SHP77 (cell line): ENCODE measurements at regions not wholly inside any gene's neighbourhood (a gene's known extent, or its start where the extent isn't known, plus 50 kb on each side); places are given as distances from the start of the nearest gene placed in this dataset.

Source experiments
- DNase-seq, 2 experiments: peaks; one replicate each; lab custom pipeline; 2025; lab: John Stamatoyannopoulos, UW

- DNase-seq = no peak
These were observed 99.5 kb downstream of the LYPLAL1 start for GRCh38 chr1:219273088-219273686.

DNA sequence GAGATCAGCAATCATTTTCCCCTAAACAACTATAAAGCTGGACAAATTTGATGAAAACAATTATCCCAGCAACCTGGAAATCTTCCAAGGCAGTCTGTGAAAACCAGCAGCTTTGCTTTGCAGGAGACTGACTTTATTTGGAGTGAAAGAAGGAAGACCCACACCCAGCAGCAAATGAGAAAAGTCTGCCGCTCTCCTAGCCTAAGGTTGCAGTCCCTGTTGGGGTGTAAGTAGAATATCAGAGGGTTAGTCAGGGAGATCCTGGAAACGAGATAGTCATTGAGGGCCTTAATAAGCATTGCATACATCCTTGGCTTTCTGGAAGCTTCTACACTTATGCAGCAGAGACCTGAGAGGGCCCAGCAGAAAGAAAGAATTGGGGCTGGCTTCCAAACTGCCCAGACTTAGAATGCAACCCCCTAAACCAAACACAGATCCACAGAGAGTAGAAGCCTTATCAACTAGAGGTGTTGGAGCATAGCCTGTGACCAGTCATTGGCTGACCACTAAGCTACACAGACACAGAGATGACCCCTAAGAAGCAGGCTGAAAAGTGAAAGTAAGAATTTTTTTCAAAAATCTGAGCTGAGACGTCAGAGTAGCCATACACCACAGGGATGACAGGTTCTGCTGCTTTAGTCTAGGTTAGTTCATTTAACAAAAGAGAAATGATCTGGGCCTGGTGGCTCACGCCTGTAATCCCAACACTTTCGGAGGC is 98.3 kb downstream of the LYPLAL1 start:
- DNase-seq = no peak

DNA sequence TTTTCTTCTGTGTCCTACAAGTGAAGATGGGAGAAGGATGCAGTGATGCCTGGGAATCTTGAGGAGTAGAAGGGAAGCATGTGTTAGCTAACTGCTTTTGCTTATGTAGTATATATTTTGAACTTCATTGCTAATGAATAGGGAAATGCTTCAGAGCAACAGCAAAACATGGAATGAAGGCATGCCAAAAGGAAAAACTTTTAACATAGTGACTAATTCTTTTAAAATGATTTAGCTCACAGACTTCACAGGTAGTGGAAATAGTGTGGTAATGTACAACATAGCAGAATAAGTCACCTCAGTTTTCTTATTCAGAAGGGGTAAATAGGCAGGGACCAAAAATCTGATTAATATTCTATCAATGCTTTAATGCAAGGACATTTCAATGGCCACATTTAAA is 95.5 kb downstream of the LYPLAL1 start:
- DNase-seq = no peak

GRCh38 chr1:219266524-219266923 is 92.8 kb downstream of the LYPLAL1 start:
- no peak for DNase-seq

DNA sequence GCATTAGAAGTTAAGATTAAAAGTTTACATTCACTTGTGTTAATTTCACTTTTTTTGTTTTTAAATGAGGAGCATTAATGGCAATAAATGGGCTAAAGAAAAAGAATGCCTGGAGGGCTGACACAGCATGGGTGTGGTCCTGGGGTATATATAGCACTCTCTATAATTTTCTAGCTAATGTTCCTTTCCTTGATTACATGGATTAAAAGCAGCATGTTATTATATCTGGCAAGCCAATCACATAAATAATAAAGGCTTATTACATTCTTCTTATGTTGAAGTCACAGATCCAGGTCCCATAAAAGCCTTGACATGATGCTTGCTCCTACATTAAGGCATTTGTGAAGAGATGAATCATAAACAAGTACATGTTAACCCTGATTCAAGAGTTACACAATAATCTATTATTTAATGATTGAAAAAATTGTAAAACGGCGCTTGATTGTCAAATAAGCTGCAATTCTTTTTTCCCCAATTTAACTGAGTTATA is 91.4 kb downstream of the LYPLAL1 start:
- DNase-seq = no peak

GRCh38 chr1:219264561-219264960 is 90.9 kb downstream of the LYPLAL1 start:
- no peak for DNase-seq
